Endothelial cell of umbilical vein (primary cell): ENCODE measurements at regions not wholly inside any gene's neighbourhood (a gene's known extent, or its start where the extent isn't known, plus 50 kb on each side); places are given as distances from the start of the nearest gene placed in this dataset.

Source experiments
- CTCF ChIP-seq, 2 donors: IDR thresholded peaks; 1 replicate in 1 of 2; 2 replicates in 1 of 2; pipeline ENCODE4 v1.5.1; 2011; ENCODE audit warnings: low read length in 2 of 2, mild to moderate bottlenecking in 2 of 2, moderate library complexity in 2 of 2, control low read depth in 1 of 2, inconsistent platforms in 1 of 2, low read depth in 1 of 2; ENCODE audit not compliant: insufficient read depth in 1 of 2; ENCODE audit errors: extremely low read depth in 1 of 2
- EZH2 ChIP-seq: IDR thresholded peaks from 2 replicates; pipeline ENCODE4 v1.6.1; 2012; ENCODE audit warnings: borderline replicate concordance, low read depth, mild to moderate bottlenecking, moderate library complexity, low read length, inconsistent platforms; ENCODE audit not compliant: severe bottlenecking
- FOS ChIP-seq: IDR thresholded peaks from 2 replicates; pipeline ENCODE4 v1.6.1; 2011; ENCODE audit warnings: mild to moderate bottlenecking, low read length, moderate library complexity, borderline replicate concordance; ENCODE audit not compliant: insufficient read depth
- MAX ChIP-seq: IDR thresholded peaks from 2 replicates; pipeline ENCODE4 v1.6.1; 2011; ENCODE audit not compliant: insufficient read depth, insufficient read length
- MYC ChIP-seq: IDR thresholded peaks from one replicate; pipeline ENCODE4 v1.6.1; 2011; ENCODE audit warnings: mild to moderate bottlenecking, low read depth, low read length
- POLR2A ChIP-seq: IDR thresholded peaks from 2 replicates; pipeline ENCODE4 v1.6.1; 2012; ENCODE audit warnings: low read depth, mild to moderate bottlenecking, control low read depth, low read length

GRCh38 chr20:53748821-53749421, 155.3 kb upstream of the ZNF217 start:
- TF ChIP-seq CTCF (IDR thresholded peaks at IDR 0.05; ENCODE audit: extremely low read depth in 1 of 2, insufficient read depth in 1 of 2, low read depth in 1 of 2, low read length in 2 of 2) = no peak
- TF ChIP-seq EZH2 = no peak
- TF ChIP-seq FOS = no peak
- no peak for TF ChIP-seq POLR2A
- no peak for TF ChIP-seq MYC
- TF ChIP-seq MAX = no peak
